H1 (cell line): ENCODE measurements at regions not wholly inside any gene's neighbourhood (a gene's known extent, or its start where the extent isn't known, plus 50 kb on each side); places are given as distances from the start of the nearest gene placed in this dataset.

ENCODE experiments used
- BCL11A ChIP-seq, 2 experiments: IDR thresholded peaks; one replicate each; pipeline ENCODE4 v1.6.1; 2011; ENCODE audit warnings: low read depth in 2 of 2, low read length in 2 of 2, mild to moderate bottlenecking in 2 of 2
- EGR1 ChIP-seq: IDR thresholded peaks from 2 replicates; pipeline ENCODE4 v1.6.1; 2011; ENCODE audit warnings: low read depth, low read length, borderline replicate concordance
- EP300 ChIP-seq, 2 experiments: IDR thresholded peaks; 1 replicate in 1 of 2; 2 replicates in 1 of 2; pipeline ENCODE4 v1.6.1; 2011 to 2012; ENCODE audit warnings: low read depth in 2 of 2, low read length in 2 of 2, mild to moderate bottlenecking in 2 of 2, borderline replicate concordance in 1 of 2, inconsistent platforms in 1 of 2, moderate library complexity in 1 of 2
- HDAC6 ChIP-seq: IDR thresholded peaks from one replicate; pipeline ENCODE4 v1.7.1; 2012; ENCODE audit warnings: low read depth, mild to moderate bottlenecking, inconsistent platforms, low read length, moderate library complexity
- KDM1A ChIP-seq: fragments of 200-600, 300-600 bp; sonication (generic); IDR thresholded peaks from 2 replicates; pipeline ENCODE4 v1.7.1; 2016; ENCODE audit warnings: mild to moderate bottlenecking, low read length, borderline replicate concordance
- SP2 ChIP-seq: IDR thresholded peaks from 2 replicates; pipeline ENCODE4 v1.6.1; 2012; ENCODE audit warnings: mild to moderate bottlenecking, low read length, inconsistent platforms

DNA sequence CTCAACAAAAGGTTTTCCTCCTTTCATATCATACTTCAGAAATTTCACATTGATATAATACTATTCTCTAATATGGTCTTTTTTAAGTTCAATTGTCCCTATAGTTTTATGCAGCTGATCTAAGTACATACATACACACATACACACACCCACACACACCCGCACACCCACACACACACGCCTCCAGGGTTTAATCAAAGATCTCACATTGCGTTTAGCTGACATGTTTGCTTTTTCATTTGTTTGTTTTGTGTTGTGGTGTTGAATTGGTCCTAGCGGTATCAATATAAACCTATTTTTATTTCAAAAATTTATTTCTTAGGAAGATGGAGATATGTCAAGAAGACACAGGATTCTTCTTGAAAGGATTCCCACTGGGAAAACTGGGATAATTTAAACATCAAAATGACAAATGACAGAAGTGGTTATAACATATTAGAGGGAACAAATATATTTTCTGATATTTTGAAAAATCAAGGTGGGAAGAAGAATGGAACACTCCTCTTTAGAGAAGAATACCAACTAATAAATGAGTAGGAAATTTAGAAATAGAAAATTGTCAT, 434.9 kb upstream of the SLC30A5 start (continued):
- TF ChIP-seq BCL11A (IDR thresholded peaks at IDR 0.05; ENCODE audit: low read depth in 2 of 2, low read length in 2 of 2) (no peak), EGR1 (no peak), HDAC6 (no peak), SP2 (no peak), KDM1A (no peak), EP300 (IDR thresholded peaks at IDR 0.05; ENCODE audit: borderline replicate concordance in 1 of 2, low read depth in 2 of 2, low read length in 2 of 2) (no peak)
